Activated CD4-positive, alpha-beta T cell treated with anti-CD3 and anti-CD28 coated beads, Interleukin-10, Interleukin-2, amounts not matched to agents 100 ng/mL and 50 ng/mL, durations not matched to agents 16 hours and 8 hours (primary cell): ENCODE measurements at regions not wholly inside any gene's neighbourhood (a gene's known extent, or its start where the extent isn't known, plus 50 kb on each side); places are given as distances from the start of the nearest gene placed in this dataset.
A peak's percentile ranks its signal among the peaks of the same experiment; 100 is the strongest.

Experiments used
- DNase-seq: peaks from one replicate; pipeline ENCODE4 v3.0.0-alpha.2; 2020

GRCh38 chr1:96966536-96967138 is 245.1 kb downstream of the PTBP2 start:
- peak; percentile 73 for DNase-seq

GRCh38 chr1:96967311-96967710 is 245.7 kb downstream of the PTBP2 start:
- no peak for DNase-seq

- no peak for DNase-seq
These were observed 247.0 kb downstream of the PTBP2 start for GRCh38 chr1:96968541-96968940.

- no peak for DNase-seq
These were observed 247.4 kb downstream of the PTBP2 start for GRCh38 chr1:96968983-96969382.

GRCh38 chr1:96969656-96970163 is 248.1 kb downstream of the PTBP2 start:
- DNase-seq, result no peak

- no peak for DNase-seq
These were observed 249.9 kb downstream of the PTBP2 start for GRCh38 chr1:96971439-96971838.

GRCh38 chr1:96971849-96972602 is 250.4 kb downstream of the PTBP2 start:
- DNase-seq, result no peak

- no peak for DNase-seq
These were observed 252.0 kb downstream of the PTBP2 start for GRCh38 chr1:96973605-96974004.

- DNase-seq, result no peak
These were observed 256.9 kb downstream of the PTBP2 start for GRCh38 chr1:96978444-96978843.

GRCh38 chr1:96978901-96979300 is 257.3 kb downstream of the PTBP2 start:
- no peak for DNase-seq

GRCh38 chr1:96979304-96980268 is 258.0 kb downstream of the PTBP2 start:
- no peak for DNase-seq

- no peak for DNase-seq
These were observed 258.9 kb downstream of the PTBP2 start for GRCh38 chr1:96980448-96980847.

- DNase-seq, result no peak
These were observed 259.6 kb downstream of the PTBP2 start for GRCh38 chr1:96981181-96981580.

GRCh38 chr1:96982118-96982517 is 260.5 kb downstream of the PTBP2 start:
- no peak for DNase-seq

- DNase-seq, result no peak
These were observed 262.3 kb downstream of the PTBP2 start for GRCh38 chr1:96983866-96984265.

GRCh38 chr1:96987186-96987703 is 265.7 kb downstream of the PTBP2 start:
- no peak for DNase-seq

GRCh38 chr1:96989302-96989701 is 267.7 kb downstream of the PTBP2 start:
- no peak for DNase-seq

- DNase-seq, result no peak
These were observed 268.6 kb downstream of the PTBP2 start for GRCh38 chr1:96990136-96990535.

GRCh38 chr1:96991261-96991660 is 269.7 kb downstream of the PTBP2 start:
- no peak for DNase-seq

- no peak for DNase-seq
These were observed 271.3 kb downstream of the PTBP2 start for GRCh38 chr1:96992871-96993270.

- no peak for DNase-seq
These were observed 273.8 kb downstream of the PTBP2 start for GRCh38 chr1:96995351-96995750.

- no peak for DNase-seq
These were observed 274.4 kb downstream of the PTBP2 start for GRCh38 chr1:96996001-96996400.

GRCh38 chr1:96997717-96998116 is 276.1 kb downstream of the PTBP2 start:
- no peak for DNase-seq
